SU-DHL-6 (cell line): ENCODE measurements at regions not wholly inside any gene's neighbourhood (a gene's known extent, or its start where the extent isn't known, plus 50 kb on each side); places are given as distances from the start of the nearest gene placed in this dataset.

Source experiments
- CTCF ChIP-seq: fragments of 200-600 bp; sonication (generic); IDR thresholded peaks from one replicate; pipeline ENCODE4 v1.5.1; 2017; ENCODE audit warnings: antibody characterized with exemption, mild to moderate bottlenecking, low read length, moderate library complexity; ENCODE audit not compliant: insufficient read depth, poor library complexity, severe bottlenecking
- EZH2phosphoT487 ChIP-seq: fragments of 200-600 bp; sonication (generic), shearing (Covaris generic); conservative IDR thresholded peaks from 2 replicates; pipeline ENCODE4 v1.6.1; 2018; ENCODE audit warnings: mild to moderate bottlenecking, antibody characterized with exemption, low read length, moderate library complexity, mixed read lengths

DNA sequence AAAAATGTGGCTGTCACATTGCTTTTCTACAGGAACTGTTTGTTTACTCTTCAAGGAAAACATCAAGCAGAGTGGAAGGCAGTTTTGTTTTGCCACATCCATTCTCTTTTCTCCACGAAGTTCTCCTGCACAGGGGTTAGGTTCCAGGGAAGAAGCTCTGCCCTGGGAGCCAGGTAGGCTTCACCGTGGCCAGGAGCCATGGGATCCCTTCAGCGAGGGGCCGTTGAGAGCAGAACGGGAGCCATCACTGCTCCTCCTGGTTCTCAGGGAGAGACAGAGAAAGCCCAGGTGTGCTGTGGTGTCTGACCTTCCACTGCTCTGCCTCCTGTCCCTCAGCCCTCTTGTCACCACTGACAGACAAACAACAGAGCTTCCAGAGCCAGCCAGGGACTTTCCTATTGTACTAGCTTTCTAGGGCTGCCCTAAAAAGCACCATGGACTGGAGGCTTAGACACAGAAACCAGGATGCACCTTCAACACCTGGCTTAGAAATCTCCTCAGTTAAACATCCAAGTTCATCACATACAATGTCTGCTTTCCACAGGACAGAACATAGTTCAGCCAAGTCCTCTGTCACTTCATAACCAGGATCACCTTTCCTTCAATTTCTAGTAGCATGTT, 75.6 kb upstream of the SLC22A23 start:
- no peak for TF ChIP-seq CTCF
- TF ChIP-seq EZH2phosphoT487 = no peak
